ENCODE measurements at regions not wholly inside any gene's neighbourhood (a gene's known extent, or its start where the extent isn't known, plus 50 kb on each side); places are given as distances from the start of the nearest gene placed in this dataset.
"Not testable (repeated sequence)": the region's sequence is repeated elsewhere in the genome, so short reads cannot be mapped to it uniquely, and the experiment has no call there.

GRCh38 chr6:11323666-11324452, 91.4 kb upstream of the NEDD9 start:
- peak; percentile 87 to 95 (median 92) for DNase-seq

GRCh38 chr6:11322252-11322885, 89.9 kb upstream of the NEDD9 start:
- DNase-seq, result no peak

- DNase-seq, result no peak
Observed at GRCh38 chr6:11320914-11321597, 88.6 kb upstream of the NEDD9 start.

GRCh38 chr6:11318835-11319813, 86.7 kb upstream of the NEDD9 start:
- DNase-seq, result no peak

- peak; percentile 89 to 96 (median 94) for DNase-seq
Observed at GRCh38 chr6:11317885-11318771, 85.7 kb upstream of the NEDD9 start.

GRCh38 chr6:11315743-11316437, 83.4 kb upstream of the NEDD9 start:
- peak; percentile 61 to 79 (median 68) for DNase-seq

- DNase-seq, result no peak
Observed at GRCh38 chr6:11313207-11313606, 80.7 kb upstream of the NEDD9 start.

- no peak for DNase-seq
Observed at GRCh38 chr6:11311970-11312369, 79.5 kb upstream of the NEDD9 start.

GRCh38 chr6:11309947-11310665, 77.6 kb upstream of the NEDD9 start:
- peak in 2 of 3 donors; percentile 28 to 40 for DNase-seq

- DNase-seq, result peak in 2 of 3 donors; percentile 36 to 38
Observed at GRCh38 chr6:11307226-11307625, 74.8 kb upstream of the NEDD9 start.

- no peak for DNase-seq
Observed at GRCh38 chr6:11304946-11305345, 72.5 kb upstream of the NEDD9 start.

- DNase-seq, result not testable (repeated sequence)
Observed at GRCh38 chr6:11299876-11300428, 67.5 kb upstream of the NEDD9 start.

GRCh38 chr6:11299421-11299784, 66.9 kb upstream of the NEDD9 start:
- not testable (repeated sequence) for DNase-seq

GRCh38 chr6:11298651-11299420, 66.4 kb upstream of the NEDD9 start:
- no peak for DNase-seq

GRCh38 chr6:11297376-11297729, 64.9 kb upstream of the NEDD9 start:
- no peak for DNase-seq

GRCh38 chr6:11296449-11297375, 64.2 kb upstream of the NEDD9 start:
- no peak for DNase-seq

GRCh38 chr6:11295969-11296368, 63.5 kb upstream of the NEDD9 start:
- no peak for DNase-seq

GRCh38 chr6:11294228-11294627, 61.8 kb upstream of the NEDD9 start:
- DNase-seq, result peak; percentile 54 to 60 (median 56)

Measured in suppressor macrophage treated with lipopolysaccharide for 1 hour (primary cell).